Esophagus squamous epithelium (tissue), 4 donors: ENCODE measurements at regions not wholly inside any gene's neighbourhood (a gene's known extent, or its start where the extent isn't known, plus 50 kb on each side); places are given as distances from the start of the nearest gene placed in this dataset.

ENCODE experiments used
- POLR2A ChIP-seq, 4 donors: fragments of 450-650 bp; IDR thresholded peaks; one replicate each; pipeline ENCODE4 v1.6.1; 2017; ENCODE audit warnings: antibody characterized with exemption in 4 of 4, mild to moderate bottlenecking in 4 of 4, moderate library complexity in 3 of 4
- TF ChIP-seq, protein P1 (sequence below), 6 experiments: fragments of 450-650 bp in 4 of 6; fragments of 200-600 bp in 2 of 6; sonication (generic) in 2 of 6; IDR thresholded peaks; one replicate each; pipeline ENCODE4 v1.5.1; 2016 to 2019; ENCODE audit warnings: antibody characterized with exemption in 6 of 6, mild to moderate bottlenecking in 4 of 6, moderate library complexity in 4 of 6

DNA sequence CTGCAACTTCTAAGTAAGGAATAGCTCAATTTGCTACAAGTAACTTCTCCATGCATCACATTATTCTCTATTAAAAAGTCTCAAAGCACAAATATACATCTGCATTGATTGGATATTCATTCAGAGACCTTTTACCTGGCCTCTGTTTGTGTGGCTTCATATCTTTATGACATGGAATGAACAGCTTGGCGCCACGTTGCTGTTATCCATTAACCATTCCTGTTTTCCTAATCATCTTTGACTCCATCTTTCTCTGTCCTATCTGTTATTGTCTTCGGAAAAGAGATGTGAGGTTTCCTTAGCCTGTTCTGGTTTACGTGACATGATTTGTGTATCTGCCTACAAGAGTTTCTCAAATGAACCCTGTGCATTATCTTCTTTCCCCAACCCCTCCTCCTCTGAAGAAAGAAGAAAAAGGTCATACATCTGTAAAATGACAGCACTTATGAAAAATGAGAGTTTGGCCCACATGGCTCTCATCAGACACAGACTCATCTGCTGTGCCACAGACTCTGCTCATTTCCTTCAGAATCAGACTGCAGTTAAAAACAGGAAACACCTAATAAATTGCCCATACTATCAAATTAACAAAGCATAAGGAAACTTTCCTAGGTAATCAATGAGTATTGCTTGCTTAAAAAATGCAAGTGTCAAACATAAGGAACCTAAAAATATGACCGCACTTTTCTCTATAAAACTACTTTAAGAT, 347.6 kb upstream of the FAM241A start:
- TF ChIP-seq, protein P1, sequence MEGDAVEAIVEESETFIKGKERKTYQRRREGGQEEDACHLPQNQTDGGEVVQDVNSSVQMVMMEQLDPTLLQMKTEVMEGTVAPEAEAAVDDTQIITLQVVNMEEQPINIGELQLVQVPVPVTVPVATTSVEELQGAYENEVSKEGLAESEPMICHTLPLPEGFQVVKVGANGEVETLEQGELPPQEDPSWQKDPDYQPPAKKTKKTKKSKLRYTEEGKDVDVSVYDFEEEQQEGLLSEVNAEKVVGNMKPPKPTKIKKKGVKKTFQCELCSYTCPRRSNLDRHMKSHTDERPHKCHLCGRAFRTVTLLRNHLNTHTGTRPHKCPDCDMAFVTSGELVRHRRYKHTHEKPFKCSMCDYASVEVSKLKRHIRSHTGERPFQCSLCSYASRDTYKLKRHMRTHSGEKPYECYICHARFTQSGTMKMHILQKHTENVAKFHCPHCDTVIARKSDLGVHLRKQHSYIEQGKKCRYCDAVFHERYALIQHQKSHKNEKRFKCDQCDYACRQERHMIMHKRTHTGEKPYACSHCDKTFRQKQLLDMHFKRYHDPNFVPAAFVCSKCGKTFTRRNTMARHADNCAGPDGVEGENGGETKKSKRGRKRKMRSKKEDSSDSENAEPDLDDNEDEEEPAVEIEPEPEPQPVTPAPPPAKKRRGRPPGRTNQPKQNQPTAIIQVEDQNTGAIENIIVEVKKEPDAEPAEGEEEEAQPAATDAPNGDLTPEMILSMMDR (IDR thresholded peaks at IDR 0.05), result no peak
- TF ChIP-seq POLR2A (IDR thresholded peaks at IDR 0.05), result no peak
